GM18520 (cell line): ENCODE measurements at regions not wholly inside any gene's neighbourhood (a gene's known extent, or its start where the extent isn't known, plus 50 kb on each side); places are given as distances from the start of the nearest gene placed in this dataset.

ENCODE experiments used
- ATAC-seq: cut with Tn5 transposase; IDR thresholded peaks from one replicate; pipeline ENCODE4 v1.9.1; 2021; ENCODE audit not compliant: unreplicated experiment

DNA sequence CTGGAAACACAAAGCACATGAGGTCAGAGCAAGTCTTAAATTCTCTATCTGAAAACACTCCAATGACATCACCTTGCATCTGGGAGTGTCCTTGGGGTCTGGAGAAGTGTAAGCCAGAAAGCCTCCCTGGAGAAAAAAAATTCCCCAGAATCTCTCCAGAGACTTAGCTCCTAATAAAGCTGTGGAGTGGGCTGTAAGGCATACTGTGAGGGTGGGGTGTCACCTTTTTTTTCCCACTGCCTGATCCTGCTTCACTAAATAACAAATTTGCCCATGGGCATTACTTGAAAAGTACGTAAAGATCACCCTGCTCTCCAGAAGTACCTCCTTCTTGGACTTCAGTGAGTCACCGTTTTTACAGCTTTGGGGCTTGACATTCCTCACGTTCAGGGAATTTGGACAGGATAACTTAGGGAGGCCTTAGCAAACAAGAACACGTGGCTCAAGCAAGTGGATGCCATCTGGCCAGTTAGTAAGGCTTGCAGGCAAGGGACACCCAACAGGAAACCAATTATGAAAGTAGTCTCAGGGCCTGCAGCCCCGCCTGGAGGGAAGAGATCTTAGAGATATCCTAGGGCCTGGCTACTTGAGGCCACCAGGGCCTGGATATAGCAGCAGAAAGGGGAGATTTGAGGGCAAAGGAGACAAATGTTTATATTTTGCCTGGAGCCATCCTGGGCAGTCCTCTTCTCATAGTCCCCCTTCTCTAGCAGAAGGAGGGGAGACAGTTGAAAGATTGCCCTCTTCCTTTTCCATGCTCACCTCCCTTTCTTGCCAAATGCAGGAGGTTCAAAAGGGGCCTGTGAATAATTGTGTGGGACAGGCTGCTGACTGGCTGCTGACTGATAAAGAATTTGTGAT, 60.1 kb upstream of the PLAC1 start:
- no peak for ATAC-seq

DNA sequence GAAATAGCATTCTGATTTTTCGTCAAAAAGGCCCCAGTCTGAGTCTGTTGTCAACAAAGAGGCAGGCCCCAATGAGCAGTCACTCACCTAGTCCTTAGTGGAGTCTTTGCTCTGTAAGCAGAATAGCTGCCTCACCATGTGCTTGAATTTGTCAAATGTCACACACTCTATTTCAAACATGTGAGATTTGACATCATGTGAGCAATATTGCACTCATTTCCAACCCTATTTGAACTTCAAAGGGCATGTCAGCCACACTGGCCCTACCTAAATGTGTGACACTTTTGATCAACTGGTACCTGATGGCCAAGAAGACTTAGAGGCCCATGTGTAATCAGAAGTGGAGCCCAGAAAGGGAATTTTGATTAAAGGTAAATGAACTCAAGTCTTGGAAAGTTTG, 59.4 kb upstream of the PLAC1 start:
- no peak for ATAC-seq

DNA sequence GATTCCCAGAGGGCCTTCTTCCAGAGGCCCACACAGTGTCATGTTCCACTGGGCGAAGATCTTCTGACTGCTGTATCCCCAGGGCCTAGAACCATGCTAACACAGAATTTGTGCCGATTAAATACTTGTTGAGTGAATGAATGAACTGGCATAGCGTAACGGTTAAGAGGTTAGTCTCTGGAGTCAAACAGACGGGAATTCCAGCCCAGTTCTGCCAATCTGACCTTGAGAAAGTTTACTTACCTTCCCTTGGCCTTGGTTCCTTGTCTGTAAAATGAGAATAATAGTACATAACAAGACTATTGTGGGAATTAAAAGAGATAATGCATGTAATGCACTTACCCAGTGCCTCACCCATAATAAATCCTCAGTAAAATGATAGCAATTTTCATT, 58.3 kb upstream of the PLAC1 start:
- no peak for ATAC-seq

DNA sequence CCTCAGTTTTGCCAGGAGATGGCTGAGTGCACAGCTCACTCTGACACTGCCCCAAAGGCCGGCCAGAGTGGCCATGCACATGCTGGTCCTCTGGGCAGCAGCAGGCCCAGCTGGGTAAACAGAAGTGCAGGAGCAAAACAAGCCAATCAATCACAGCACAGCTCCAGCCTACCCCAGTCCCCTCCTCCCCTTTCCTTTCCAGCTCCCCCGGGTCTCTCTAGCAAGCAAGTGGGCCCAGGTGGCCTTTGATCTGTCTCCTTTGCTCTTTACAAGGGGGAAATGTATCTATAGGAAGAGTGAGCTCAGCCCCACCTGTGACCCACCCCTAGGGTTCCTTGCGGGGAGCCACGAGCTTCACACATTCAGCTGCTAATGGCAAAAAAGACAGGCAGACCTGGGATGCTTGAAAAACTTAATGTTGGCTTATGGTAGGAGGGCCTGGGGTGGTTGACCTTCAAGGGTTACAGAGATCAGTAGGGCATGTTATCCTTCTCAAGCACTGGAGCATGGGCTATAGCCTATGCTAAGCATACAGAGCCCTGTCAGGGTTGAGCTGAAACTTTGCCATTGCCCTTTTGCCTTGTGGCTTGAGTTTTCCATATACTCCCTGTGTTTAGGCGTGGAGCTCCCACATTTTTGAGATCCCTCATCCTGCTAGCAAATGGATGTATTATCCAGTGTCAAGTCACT, 57.8 kb upstream of the PLAC1 start:
- no peak for ATAC-seq

GRCh38 chrX:134714633-134715110, 56.4 kb upstream of the PLAC1 start:
- no peak for ATAC-seq

DNA sequence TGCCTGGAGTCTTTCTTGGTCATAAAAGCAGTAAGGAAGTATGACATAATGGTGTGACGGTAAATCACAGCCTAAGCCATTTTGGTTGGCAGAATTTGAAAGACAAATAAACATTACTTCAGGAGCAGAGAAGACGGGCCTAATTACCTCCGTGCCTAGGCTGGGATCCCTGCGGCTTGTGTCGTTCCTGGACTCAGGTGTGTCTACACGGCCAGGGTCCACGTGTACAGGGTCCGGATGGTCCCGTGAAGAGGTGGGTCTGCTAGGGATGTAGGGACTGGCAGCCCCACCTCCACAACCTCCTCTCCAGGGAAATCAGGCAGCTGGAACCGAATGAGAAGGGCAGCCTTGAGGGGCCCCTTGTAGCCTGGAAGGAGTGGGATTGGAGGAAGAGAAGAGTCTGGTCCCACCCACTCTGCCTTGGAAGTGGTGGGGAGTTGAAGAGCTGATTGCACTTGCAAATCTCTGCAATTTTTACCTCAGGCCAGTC, 55.4 kb upstream of the PLAC1 start:
- no peak for ATAC-seq

DNA sequence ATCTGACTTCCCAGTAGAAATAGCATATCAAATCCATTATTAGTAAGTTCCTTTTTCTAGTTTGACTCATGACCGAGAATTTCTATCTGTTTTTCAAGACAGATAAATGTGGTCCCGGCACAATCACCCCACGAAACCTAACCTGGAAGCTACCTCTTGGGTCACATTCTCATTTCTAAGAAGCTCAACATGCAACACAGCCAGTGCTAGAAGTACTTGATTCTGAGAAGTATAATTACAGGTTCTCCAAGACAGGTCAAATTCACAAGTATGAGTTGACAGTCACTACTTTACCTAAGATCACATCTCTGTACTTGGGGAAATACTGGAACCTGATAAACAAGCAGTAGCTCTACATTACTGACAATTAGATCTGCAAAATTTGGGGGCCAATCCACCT, 54.0 kb upstream of the PLAC1 start:
- ATAC-seq: no peak

GRCh38 chrX:134711135-134711921, 53.1 kb upstream of the PLAC1 start:
- no peak for ATAC-seq
